Loucy (cell line): ENCODE measurements at regions not wholly inside any gene's neighbourhood (a gene's known extent, or its start where the extent isn't known, plus 50 kb on each side); places are given as distances from the start of the nearest gene placed in this dataset.

ENCODE experiments used
- EZH2phosphoT487 ChIP-seq: fragments of 200-600 bp; IDR thresholded peaks from 2 replicates; pipeline ENCODE4 v1.6.1; 2018; ENCODE audit warnings: antibody characterized with exemption, mild to moderate bottlenecking, moderate library complexity, borderline replicate concordance
- TF ChIP-seq, protein P1 (sequence below): fragments of 200-600 bp; sonication (generic); conservative IDR thresholded peaks from 2 replicates; pipeline ENCODE4 v1.5.1; 2014; ENCODE audit warnings: mild to moderate bottlenecking, antibody characterized with exemption, low read length

DNA sequence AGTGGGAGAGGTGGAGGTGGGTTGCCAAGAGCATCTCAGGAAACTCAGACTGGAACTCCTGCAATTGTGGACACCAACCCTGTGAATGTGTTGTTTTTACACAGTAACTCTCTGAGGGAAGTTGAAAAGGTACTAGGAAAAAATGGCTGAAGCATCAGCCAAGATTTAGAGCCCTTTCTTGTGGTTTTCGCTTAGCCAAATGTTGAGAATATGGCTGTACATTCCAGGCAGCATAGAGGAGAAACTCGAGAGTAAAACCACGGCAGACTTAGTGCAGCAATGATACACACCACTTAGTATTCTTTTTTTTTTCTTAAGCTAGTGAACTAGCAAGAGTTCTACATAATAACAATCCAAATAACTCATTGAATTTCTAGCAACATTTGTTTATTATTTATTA is 309.7 kb upstream of the MTNR1B start:
- TF ChIP-seq, protein P1, sequence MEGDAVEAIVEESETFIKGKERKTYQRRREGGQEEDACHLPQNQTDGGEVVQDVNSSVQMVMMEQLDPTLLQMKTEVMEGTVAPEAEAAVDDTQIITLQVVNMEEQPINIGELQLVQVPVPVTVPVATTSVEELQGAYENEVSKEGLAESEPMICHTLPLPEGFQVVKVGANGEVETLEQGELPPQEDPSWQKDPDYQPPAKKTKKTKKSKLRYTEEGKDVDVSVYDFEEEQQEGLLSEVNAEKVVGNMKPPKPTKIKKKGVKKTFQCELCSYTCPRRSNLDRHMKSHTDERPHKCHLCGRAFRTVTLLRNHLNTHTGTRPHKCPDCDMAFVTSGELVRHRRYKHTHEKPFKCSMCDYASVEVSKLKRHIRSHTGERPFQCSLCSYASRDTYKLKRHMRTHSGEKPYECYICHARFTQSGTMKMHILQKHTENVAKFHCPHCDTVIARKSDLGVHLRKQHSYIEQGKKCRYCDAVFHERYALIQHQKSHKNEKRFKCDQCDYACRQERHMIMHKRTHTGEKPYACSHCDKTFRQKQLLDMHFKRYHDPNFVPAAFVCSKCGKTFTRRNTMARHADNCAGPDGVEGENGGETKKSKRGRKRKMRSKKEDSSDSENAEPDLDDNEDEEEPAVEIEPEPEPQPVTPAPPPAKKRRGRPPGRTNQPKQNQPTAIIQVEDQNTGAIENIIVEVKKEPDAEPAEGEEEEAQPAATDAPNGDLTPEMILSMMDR: no peak
- TF ChIP-seq EZH2phosphoT487: no peak
